ENCODE measurements at regions not wholly inside any gene's neighbourhood (a gene's known extent, or its start where the extent isn't known, plus 50 kb on each side); places are given as distances from the start of the nearest gene placed in this dataset.

- CTCF ChIA-PET: no interaction called here
Observed at GRCh38 chr5:38188591-38188990, 69.8 kb upstream of the EGFLAM start.

More at GRCh38 chr5:38188591-38188990, 69.8 kb upstream of the EGFLAM start:
- TF ChIP-seq TCF7L2 (IDR thresholded peaks at IDR 0.05; ENCODE audit: borderline replicate concordance, extremely low read depth, insufficient read depth, insufficient read length) (no peak), SP1 (IDR thresholded peaks at IDR 0.05; ENCODE audit: low read depth) (no peak), EGR1 (IDR thresholded peaks at IDR 0.05; ENCODE audit: low read depth) (no peak), CBX3 (IDR thresholded peaks at IDR 0.05; ENCODE audit: low read depth) (no peak), ZNF274 (IDR thresholded peaks at IDR 0.05; ENCODE audit: low read depth, low read length) (no peak), FOSL1 (IDR thresholded peaks at IDR 0.05; ENCODE audit: low read depth) (no peak), POLR2A (IDR thresholded peaks at IDR 0.05; ENCODE audit: borderline replicate concordance, extremely low read depth, insufficient read depth, insufficient read length) (no peak), MAX (IDR thresholded peaks at IDR 0.05) (no peak), SIN3A (IDR thresholded peaks at IDR 0.05; ENCODE audit: low read depth) (no peak), CEBPB (IDR thresholded peaks at IDR 0.05; ENCODE audit: low read depth) (no peak), EZH2 (IDR thresholded peaks at IDR 0.05) (no peak), RAD21 (IDR thresholded peaks at IDR 0.05; ENCODE audit: low read depth) (no peak), ZBTB33 (IDR thresholded peaks at IDR 0.05; ENCODE audit: extremely low read depth, insufficient replicate concordance, low read length) (no peak), ELF1 (IDR thresholded peaks at IDR 0.05; ENCODE audit: borderline replicate concordance, low read depth) (no peak), ZFX (IDR thresholded peaks at IDR 0.05) (no peak)
- no peak overlapping the region for H3K27ac ChIP-seq (ENCODE audit: low read depth, low read length)
- H2AFZ ChIP-seq (ENCODE audit: low read depth, low read length, poor library complexity, severe bottlenecking): no peak overlapping the region
- no peaks in the 10 kb centered on the region for H3K4me1 ChIP-seq (ENCODE audit: control insufficient read depth in 1 of 2, insufficient read depth in 2 of 2, low read length in 2 of 2)
- peaks cover 1% of the 10 kb centered on the region; the same call in 1 of the 2 replicates for H3K27me3 ChIP-seq (ENCODE audit: insufficient read depth, low read length)
- H4K20me1 ChIP-seq (ENCODE audit: insufficient read depth): no peaks in the 10 kb centered on the region
- no peak overlapping the region for H3K9ac ChIP-seq (ENCODE audit: low read length)
- H3K4me3 ChIP-seq (replicated peaks in 1 of 2; ENCODE audit: low read depth in 1 of 2, low read length in 2 of 2): no peak overlapping the region
- H3K9me3 ChIP-seq (ENCODE audit: control insufficient read depth in 1 of 2, insufficient read depth in 1 of 2, low read depth in 1 of 2, low read length in 2 of 2): no peaks in the 10 kb centered on the region
- H3K9me2 ChIP-seq (ENCODE audit: insufficient read depth): no peaks in the 10 kb centered on the region; the same call in 1 of the 2 replicates
- DNase-seq (ENCODE audit: low read depth, low spot score): no peak
- no TSS peak for BruUV-seq (replicated peaks)
- no peaks in the 10 kb centered on the region for H3K79me2 ChIP-seq (ENCODE audit: insufficient read depth, low read length)
- ChIA-PET RAD21 (ENCODE audit: low non-redundant PET in 1 of 2, low total read pairs in 2 of 2, uncharacterized antibody in 2 of 2, unreplicated experiment in 2 of 2) (no interaction called here), POLR2A (no interaction called here)
- intact Hi-C loops (cut with micrococcal nuclease): no loop called here
- H3K36me3 ChIP-seq (ENCODE audit: control insufficient read depth in 1 of 2, insufficient read depth in 2 of 2, low read length in 2 of 2): no peaks in the 10 kb centered on the region
- ATAC-seq: no peak
- H3K4me2 ChIP-seq (ENCODE audit: low read length): no peak overlapping the region
